GM12892 (cell line): ENCODE measurements at regions not wholly inside any gene's neighbourhood (a gene's known extent, or its start where the extent isn't known, plus 50 kb on each side); places are given as distances from the start of the nearest gene placed in this dataset.

Experiments
- POLR2A ChIP-seq: IDR thresholded peaks from 2 replicates; pipeline ENCODE4 v1.6.1; 2011; ENCODE audit warnings: low read depth, low read length, control low read depth
- TAF1 ChIP-seq: IDR thresholded peaks from 2 replicates; pipeline ENCODE4 v1.6.1; 2011; ENCODE audit warnings: low read depth, mild to moderate bottlenecking, control low read depth, low read length, borderline replicate concordance

- TF ChIP-seq TAF1 (no peak), POLR2A (no peak)
These were observed 166.5 kb upstream of the CADM1 start for GRCh38 chr11:115670538-115671205.
